H9 (cell line): ENCODE measurements at regions not wholly inside any gene's neighbourhood (a gene's known extent, or its start where the extent isn't known, plus 50 kb on each side); places are given as distances from the start of the nearest gene placed in this dataset.

ENCODE experiments used
- DNase-seq: peaks from one replicate; pipeline ENCODE4 v3.0.0-alpha.2; 2017
- H2AFZ ChIP-seq: one replicate; pipeline ENCODE4 v1.6.1; 2013; ENCODE audit warnings: mild to moderate bottlenecking, low read length, control low read depth, moderate library complexity
- H2AK5ac ChIP-seq: 2 replicates; pipeline ENCODE4 v1.6.1; 2013; ENCODE audit warnings: low read length, control low read depth, mixed read lengths; ENCODE audit not compliant: insufficient read length
- H2BK120ac ChIP-seq: one replicate; pipeline ENCODE4 v1.6.1; 2013; ENCODE audit warnings: low read depth, mild to moderate bottlenecking, low read length, control low read depth, inconsistent platforms; ENCODE audit not compliant: poor library complexity, severe bottlenecking
- H2BK12ac ChIP-seq: 2 replicates; pipeline ENCODE4 v1.6.1; 2013; ENCODE audit warnings: low read length, control low read depth, mixed read lengths, low read depth; ENCODE audit not compliant: insufficient read length
- H2BK15ac ChIP-seq: 2 replicates; pipeline ENCODE4 v1.6.1; 2013; ENCODE audit warnings: low read depth, low read length, control low read depth
- H2BK20ac ChIP-seq: one replicate; pipeline ENCODE4 v1.6.1; 2013; ENCODE audit warnings: low read depth, mild to moderate bottlenecking, low read length, control low read depth, inconsistent platforms; ENCODE audit not compliant: poor library complexity, severe bottlenecking
- H2BK5ac ChIP-seq: 2 replicates; pipeline ENCODE4 v1.6.1; 2013; ENCODE audit warnings: low read length, control low read depth, mixed read lengths; ENCODE audit not compliant: insufficient read length
- H3K14ac ChIP-seq: 2 replicates; pipeline ENCODE4 v1.6.1; 2013; ENCODE audit warnings: low read length, control low read depth; ENCODE audit not compliant: insufficient read depth
- H3K18ac ChIP-seq: 2 replicates; pipeline ENCODE4 v1.6.1; 2013; ENCODE audit warnings: low read depth, mild to moderate bottlenecking, mixed read lengths, low read length, control low read depth; ENCODE audit not compliant: insufficient read length
- H3K23ac ChIP-seq: 2 replicates; pipeline ENCODE4 v1.6.1; 2013; ENCODE audit warnings: low read length, control low read depth, mixed read lengths, low read depth; ENCODE audit not compliant: insufficient read length
- H3K23me2 ChIP-seq: 2 replicates; pipeline ENCODE4 v1.6.1; 2013; ENCODE audit warnings: low read depth, mild to moderate bottlenecking, mixed read lengths, low read length, control low read depth; ENCODE audit not compliant: insufficient read length, poor library complexity, severe bottlenecking
- H3K27ac ChIP-seq: 2 replicates; pipeline ENCODE4 v1.5.1; 2013; ENCODE audit warnings: low read length, control low read depth, mixed read lengths, low read depth; ENCODE audit not compliant: insufficient read length
- H3K27me3 ChIP-seq: 2 replicates; pipeline ENCODE4 v1.6.1; 2013; ENCODE audit warnings: low read length, control low read depth, inconsistent platforms; ENCODE audit not compliant: insufficient read depth
- H3K4ac ChIP-seq: 2 replicates; pipeline ENCODE4 v1.6.1; 2013; ENCODE audit warnings: low read depth, mild to moderate bottlenecking, control low read depth, inconsistent platforms, low read length, moderate library complexity
- H3K4me1 ChIP-seq: 2 replicates; pipeline ENCODE4 v1.6.1; 2013; ENCODE audit warnings: low read length, control low read depth, inconsistent platforms; ENCODE audit not compliant: insufficient read depth
- H3K4me2 ChIP-seq: 2 replicates; pipeline ENCODE4 v1.6.1; 2013; ENCODE audit warnings: low read length, control low read depth, mixed read lengths; ENCODE audit not compliant: insufficient read length, insufficient read depth
- H3K56ac ChIP-seq: 2 replicates; pipeline ENCODE4 v1.6.1; 2013; ENCODE audit warnings: low read depth, mild to moderate bottlenecking, mixed read lengths, low read length, control low read depth; ENCODE audit not compliant: insufficient read length
- H3K79me1 ChIP-seq: 2 replicates; pipeline ENCODE4 v1.6.1; 2013; ENCODE audit warnings: low read depth, mild to moderate bottlenecking, moderate library complexity, low read length, control low read depth, inconsistent platforms; ENCODE audit not compliant: insufficient read depth, poor library complexity, severe bottlenecking
- H3K79me2 ChIP-seq: 2 replicates; pipeline ENCODE4 v1.6.1; 2013; ENCODE audit warnings: low read length, control low read depth, inconsistent platforms; ENCODE audit not compliant: insufficient read depth
- H3K9ac ChIP-seq: 2 replicates; pipeline ENCODE4 v1.6.1; 2013; ENCODE audit warnings: low read length, control low read depth, mixed read lengths; ENCODE audit not compliant: insufficient read length; ENCODE audit errors: extremely low read depth
- H3K9me3 ChIP-seq: one replicate; pipeline ENCODE4 v1.6.1; 2013; ENCODE audit warnings: low read depth, low read length, inconsistent platforms; ENCODE audit not compliant: control insufficient read depth
- H3T11ph ChIP-seq: one replicate; pipeline ENCODE4 v1.6.1; 2013; ENCODE audit warnings: mild to moderate bottlenecking, low read length, control low read depth, inconsistent platforms
- H4K20me1 ChIP-seq: one replicate; pipeline ENCODE4 v1.6.1; 2013; ENCODE audit not compliant: control insufficient read depth, insufficient read length, insufficient read depth
- H4K5ac ChIP-seq: 2 replicates; pipeline ENCODE4 v1.6.1; 2013; ENCODE audit warnings: low read depth, mild to moderate bottlenecking, mixed read lengths, low read length, control low read depth; ENCODE audit not compliant: insufficient read length
- H4K8ac ChIP-seq: replicated peaks from 2 replicates; pipeline ENCODE4 v1.6.1; 2013; ENCODE audit warnings: low read length, control low read depth, mixed read lengths, low read depth; ENCODE audit not compliant: insufficient read length
- H4K91ac ChIP-seq: 2 replicates; pipeline ENCODE4 v1.6.1; 2013; ENCODE audit warnings: low read depth, mild to moderate bottlenecking, moderate library complexity, mixed read lengths, low read length, control low read depth; ENCODE audit not compliant: insufficient read length
- H3K27ac Mint-ChIP-seq, 3 experiments: 2 replicates in 2 of 3; 3 replicates in 1 of 3; pipeline ENCODE4 v1.8.0; 2020 to 2021; ENCODE audit warnings: mixed read lengths in 3 of 3, mild to moderate bottlenecking in 1 of 3, moderate library complexity in 1 of 3
- H3K27me3 Mint-ChIP-seq: 2 replicates; pipeline ENCODE4 v1.8.0; 2021; ENCODE audit warnings: low read depth, mild to moderate bottlenecking, moderate library complexity, mixed read lengths
- H3K36me3 Mint-ChIP-seq, 3 experiments: 2 replicates in 2 of 3; 3 replicates in 1 of 3; pipeline ENCODE4 v1.8.0; 2020 to 2021; ENCODE audit warnings: low read depth in 3 of 3, mixed read lengths in 3 of 3; ENCODE audit not compliant: insufficient read depth in 1 of 3
- H3K4me1 Mint-ChIP-seq, 2 experiments: 2 replicates each; pipeline ENCODE4 v1.8.0; 2020; ENCODE audit warnings: mixed read lengths in 2 of 2
- H3K4me3 Mint-ChIP-seq, 2 experiments: 2 replicates in 1 of 2; 3 replicates in 1 of 2; pipeline ENCODE4 v1.8.0; 2020 to 2021; ENCODE audit warnings: mild to moderate bottlenecking in 2 of 2, mixed read lengths in 2 of 2, moderate library complexity in 1 of 2
- H3K9me3 Mint-ChIP-seq, 2 experiments: 2 replicates in 1 of 2; 3 replicates in 1 of 2; pipeline ENCODE4 v1.8.0; 2020; ENCODE audit warnings: mild to moderate bottlenecking in 2 of 2, mixed read lengths in 2 of 2, moderate library complexity in 1 of 2
- CTCF ChIP-seq: fragments of 200-600 bp; sonication (generic); conservative IDR thresholded peaks from 3 replicates; pipeline ENCODE4 v1.8.0; 2021; ENCODE audit warnings: antibody characterized with exemption, mild to moderate bottlenecking
- WGBS: extraction: QIAGEN DNeasy Blood & Tissue Kit; methylation state at CpG from one replicate; pipeline ENCODE4 v1.1.7; 2013; ENCODE audit warnings: missing lambda C conversion rate, low lambda C conversion rate, mixed read lengths; ENCODE audit not compliant: insufficient read length; ENCODE audit errors: extremely low coverage; 5-methylcytosine and 5-hydroxymethylcytosine counted together

- no peaks in the 10 kb centered on the region for H3K4me1 Mint-ChIP-seq
- Histone ChIP-seq H3K23me2 (no peaks in the 10 kb centered on the region), H3K18ac (no peak overlapping the region), H3K14ac (no peak overlapping the region), H4K91ac (no peak overlapping the region), H3K27me3 (no peaks in the 10 kb centered on the region), H2BK15ac (no peak overlapping the region), H3T11ph (no peak overlapping the region), H3K79me2 (no peaks in the 10 kb centered on the region), H4K5ac (no peak overlapping the region), H3K4ac (no peak overlapping the region), H2BK20ac (no peak overlapping the region), H2BK120ac (no peak overlapping the region), H3K27ac (no peak overlapping the region), H3K23ac (no peak overlapping the region), H2AFZ (no peak overlapping the region), H4K8ac (no peak overlapping the region), H3K79me1 (no peaks in the 10 kb centered on the region), H2BK5ac (no peak overlapping the region), H3K56ac (no peak overlapping the region), H4K20me1 (no peaks in the 10 kb centered on the region), H3K9ac (no peak overlapping the region), H3K4me1 (no peaks in the 10 kb centered on the region), H3K4me2 (no peak overlapping the region), H3K9me3 (no peaks in the 10 kb centered on the region), H2AK5ac (no peak overlapping the region), H2BK12ac (no peak overlapping the region)
- DNase-seq: no peak
- TF ChIP-seq CTCF: no peak
- no peaks in the 10 kb centered on the region; the same call in 1 of the 2 replicates for H3K27me3 Mint-ChIP-seq
- H3K4me3 Mint-ChIP-seq: no peak overlapping the region
- peaks cover 9 to 35% (median 13%) of the 10 kb centered on the region in 3 experiments; a peak in 6 of 7 replicates for H3K36me3 Mint-ChIP-seq
- peaks cover 24 to 26% of the 10 kb centered on the region in 2 experiments for H3K9me3 Mint-ChIP-seq
- no CpG with 5 or more reads among the region's 3 CpGs for WGBS
- no peak overlapping the region for H3K27ac Mint-ChIP-seq
Measured at GRCh38 chr11:42271306-42271705, 811.9 kb upstream of the LRRC4C start.
